ENCODE measurements at regions not wholly inside any gene's neighbourhood (a gene's known extent, or its start where the extent isn't known, plus 50 kb on each side); places are given as distances from the start of the nearest gene placed in this dataset.

DNA sequence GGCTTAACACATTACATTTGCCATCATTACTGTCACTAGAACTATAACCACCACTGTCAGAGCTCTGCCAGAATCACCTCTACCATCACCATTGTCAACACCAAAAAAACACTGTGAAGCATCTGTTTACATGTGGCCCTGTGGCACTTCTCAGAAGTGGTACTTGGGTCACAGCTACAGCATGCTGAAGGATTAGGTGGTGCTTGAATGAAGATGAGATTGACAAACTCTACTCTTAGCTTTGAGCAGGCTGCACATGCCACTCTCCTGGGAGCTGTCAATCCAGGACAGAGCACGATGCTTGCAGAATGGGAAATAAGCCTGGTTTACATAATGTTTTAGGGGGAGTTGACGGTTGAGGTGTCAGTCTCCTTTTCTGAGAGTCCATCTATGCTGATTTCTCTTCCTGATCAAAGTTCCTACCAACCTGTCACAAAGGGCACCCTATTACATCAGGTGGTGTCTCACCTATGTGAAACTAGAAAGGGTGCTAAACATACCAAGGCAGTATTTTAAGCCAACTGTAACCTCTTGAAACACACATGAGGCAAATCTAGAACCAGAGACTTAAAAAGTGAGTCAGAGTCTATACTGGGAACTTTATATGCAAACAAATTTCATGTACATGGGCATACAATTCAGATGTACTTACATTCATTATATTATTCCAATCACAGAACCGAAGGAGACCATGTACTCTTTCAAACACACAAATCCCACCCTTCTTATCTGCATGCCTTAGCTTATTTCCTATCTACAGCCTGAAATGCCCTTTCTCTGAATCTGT lies 258.7 kb downstream of the EMP1 start:
- Histone ChIP-seq H3K9me3 (no peaks in the 10 kb centered on the region), H3K4me3 (no peak overlapping the region), H3K4me1 (no peaks in the 10 kb centered on the region), H3K27ac (no peak overlapping the region), H3K27me3 (peaks cover 0 to 14% (median 0%) of the 10 kb centered on the region in 7 donors), H3K36me3 (no peaks in the 10 kb centered on the region)
- ATAC-seq (no peak), DNase-seq (no peak)
- 68 to 71% methylated on average over 3 of the region's 3 CpGs for WGBS, 2 donors
- intact Hi-C loops (cut with DNase I), result no loop called here
- no peak for TF ChIP-seq CTCF (IDR thresholded peaks at IDR 0.05)

DNA sequence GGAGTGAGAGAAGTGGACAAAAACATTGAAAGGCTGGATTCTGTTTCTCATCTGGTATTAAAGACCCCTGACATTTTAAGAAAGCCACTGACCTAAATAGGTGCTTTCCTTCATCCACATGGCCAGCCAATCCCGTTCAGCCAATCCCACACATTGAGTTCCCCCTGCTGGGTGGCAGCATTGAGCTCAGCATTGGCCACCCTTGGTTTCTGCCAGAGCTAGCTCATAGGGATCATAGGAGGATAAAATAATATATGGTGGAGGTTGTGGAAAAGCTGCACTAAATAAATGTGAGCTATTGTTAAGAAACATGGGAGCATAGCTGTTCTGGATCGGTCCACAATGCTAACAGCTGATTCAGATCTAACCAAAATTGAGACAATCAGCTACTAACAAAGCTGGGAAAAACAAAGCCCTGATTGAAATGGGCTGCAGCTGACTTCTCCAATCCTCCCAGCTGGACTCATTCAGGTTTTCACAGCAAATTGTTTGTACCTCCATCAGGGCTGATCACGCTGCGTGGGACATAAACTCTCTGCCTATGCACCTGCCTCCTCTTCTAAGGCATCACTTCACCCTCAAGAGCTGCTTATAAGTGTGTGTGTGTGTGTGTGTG lies 256.5 kb downstream of the EMP1 start:
- WGBS, 2 donors, result 86 to 89% methylated on average over 4 of the region's 4 CpGs
- intact Hi-C loops (cut with DNase I), result no loop called here

GRCh38 chr12:13451776-13452175 lies 255.2 kb downstream of the EMP1 start:
- Histone ChIP-seq H3K4me3 (no peak overlapping the region), H3K4me1 (no peaks in the 10 kb centered on the region), H3K27me3 (peaks cover 0 to 13% (median 0%) of the 10 kb centered on the region in 7 donors), H3K27ac (no peak overlapping the region), H3K9me3 (no peaks in the 10 kb centered on the region), H3K36me3 (no peaks in the 10 kb centered on the region)
- DNase-seq, result no peak
- intact Hi-C loops (cut with DNase I), result no loop called here
- no peak for ATAC-seq
- no peak for TF ChIP-seq CTCF (IDR thresholded peaks at IDR 0.05)
- WGBS, 2 donors, result 56 to 64% methylated on average over 2 of the region's 2 CpGs

More for the DNA sequence above, 256.5 kb downstream of the EMP1 start:
- no peaks in the 10 kb centered on the region for H3K36me3 ChIP-seq
- ATAC-seq, result no peak
- peaks cover 0 to 15% (median 0%) of the 10 kb centered on the region in 7 donors for H3K27me3 ChIP-seq
- no peak for TF ChIP-seq CTCF (IDR thresholded peaks at IDR 0.05)
- DNase-seq, result no peak
- no peak overlapping the region for H3K27ac ChIP-seq
- H3K4me3 ChIP-seq, result no peak overlapping the region
- no peaks in the 10 kb centered on the region for H3K9me3 ChIP-seq
- H3K4me1 ChIP-seq, result no peaks in the 10 kb centered on the region

DNA sequence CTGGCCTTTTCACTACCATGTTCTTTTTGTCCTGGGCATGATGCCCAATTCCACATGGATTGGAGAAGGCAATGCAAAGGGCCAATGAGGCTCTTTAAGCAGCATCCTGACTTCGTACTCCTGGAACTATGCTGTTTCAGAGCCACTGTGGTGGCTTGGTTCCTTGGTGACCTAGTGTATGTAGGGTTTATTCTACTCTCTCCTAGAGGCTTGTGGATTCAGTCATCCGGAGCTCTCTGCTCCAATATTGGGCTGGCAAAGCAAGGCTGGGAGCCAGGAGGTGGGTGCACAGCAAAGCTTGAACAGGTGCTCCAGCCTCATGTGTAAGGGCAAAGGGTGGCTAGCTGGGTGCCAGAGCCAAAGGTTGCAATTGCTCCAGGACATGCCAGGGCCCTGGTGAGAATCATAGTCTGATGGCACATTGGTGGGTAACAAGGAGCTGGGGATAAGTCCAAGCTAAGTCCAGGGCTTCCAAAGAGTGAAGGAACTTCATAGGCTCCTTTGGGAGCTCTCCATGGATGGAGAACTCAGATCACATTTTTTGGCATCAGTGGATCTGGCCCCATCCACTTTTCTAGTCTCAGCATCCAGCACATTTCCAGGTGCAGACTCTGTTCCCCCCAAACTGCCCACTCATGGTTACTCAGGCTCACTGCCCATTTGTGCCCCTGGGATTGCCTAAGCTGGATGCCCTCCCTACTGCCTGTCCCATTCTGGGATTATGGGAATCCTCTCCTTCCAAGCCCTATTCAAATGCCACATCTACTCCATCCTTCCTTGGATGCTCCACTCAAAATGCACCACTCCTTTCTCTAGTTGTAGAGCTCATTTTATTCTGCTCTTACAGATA lies 253.9 kb downstream of the EMP1 start:
- Histone ChIP-seq H3K27me3 (peaks cover 0 to 6% (median 0%) of the 10 kb centered on the region in 7 donors), H3K9me3 (peaks cover 0 to 8% (median 0%) of the 10 kb centered on the region in 11 donors), H3K36me3 (no peaks in the 10 kb centered on the region), H3K27ac (no peak overlapping the region), H3K4me1 (no peaks in the 10 kb centered on the region), H3K4me3 (no peak overlapping the region)
- DNase-seq, result no peak
- ATAC-seq, result no peak
- TF ChIP-seq CTCF (IDR thresholded peaks at IDR 0.05), result no peak
- WGBS, 2 donors, result 89 to 94% methylated on average over 2 of the region's 2 CpGs
- intact Hi-C loops (cut with DNase I), result no loop called here
